Type B pancreatic cell (in vitro differentiated cells): ENCODE measurements at regions not wholly inside any gene's neighbourhood (a gene's known extent, or its start where the extent isn't known, plus 50 kb on each side); places are given as distances from the start of the nearest gene placed in this dataset.
"Not testable (repeated sequence)": the region's sequence is repeated elsewhere in the genome, so short reads cannot be mapped to it uniquely, and the experiment has no call there.

Experiments used
- DNase-seq: peaks from one replicate; pipeline ENCODE4 v3.0.0; 2021; ENCODE audit warnings: mixed read lengths; ENCODE audit not compliant: unreplicated experiment; ENCODE audit errors: extremely low spot score
- H3K27ac Mint-ChIP-seq: 2 replicates; pipeline ENCODE4 v1.8.0; 2021; ENCODE audit warnings: mild to moderate bottlenecking, mixed read lengths
- H3K27me3 Mint-ChIP-seq: 2 replicates; pipeline ENCODE4 v1.8.0; 2021; ENCODE audit warnings: mixed read lengths
- H3K36me3 Mint-ChIP-seq: 2 replicates; pipeline ENCODE4 v1.8.0; 2021; ENCODE audit warnings: mixed read lengths
- H3K4me1 Mint-ChIP-seq: one replicate; pipeline ENCODE4 v1.8.0; 2021; ENCODE audit warnings: mixed read lengths; ENCODE audit not compliant: unreplicated experiment
- H3K4me3 Mint-ChIP-seq: 2 replicates; pipeline ENCODE4 v1.8.0; 2021; ENCODE audit warnings: mild to moderate bottlenecking, mixed read lengths
- H3K9me3 Mint-ChIP-seq: 2 replicates; pipeline ENCODE4 v1.8.0; 2021; ENCODE audit warnings: mixed read lengths
- TF ChIP-seq, protein P1 (sequence below): fragments of 200-600 bp; sonication (generic); conservative IDR thresholded peaks from 2 replicates; pipeline ENCODE4 v1.5.0; 2021; ENCODE audit warnings: antibody characterized with exemption, mild to moderate bottlenecking

DNA sequence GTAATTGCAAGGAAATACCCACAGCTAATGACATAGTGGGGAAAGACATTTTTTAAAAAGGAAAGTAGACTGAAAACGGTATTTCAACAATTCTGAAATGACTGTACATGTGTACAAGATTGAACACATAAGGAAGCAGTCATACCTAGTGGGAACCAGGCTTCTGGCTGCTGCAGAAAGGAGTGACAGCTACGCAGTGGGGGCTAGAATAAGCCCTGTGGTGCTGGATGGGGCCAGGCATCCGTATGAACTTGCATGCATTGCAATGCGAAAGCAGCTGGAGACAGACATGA is 54.9 kb upstream of the GPR31 start:
- no peak overlapping the region for H3K4me3 Mint-ChIP-seq
- no peak overlapping the region for H3K27ac Mint-ChIP-seq
- H3K36me3 Mint-ChIP-seq: no peaks in the 10 kb centered on the region
- TF ChIP-seq, protein P1, sequence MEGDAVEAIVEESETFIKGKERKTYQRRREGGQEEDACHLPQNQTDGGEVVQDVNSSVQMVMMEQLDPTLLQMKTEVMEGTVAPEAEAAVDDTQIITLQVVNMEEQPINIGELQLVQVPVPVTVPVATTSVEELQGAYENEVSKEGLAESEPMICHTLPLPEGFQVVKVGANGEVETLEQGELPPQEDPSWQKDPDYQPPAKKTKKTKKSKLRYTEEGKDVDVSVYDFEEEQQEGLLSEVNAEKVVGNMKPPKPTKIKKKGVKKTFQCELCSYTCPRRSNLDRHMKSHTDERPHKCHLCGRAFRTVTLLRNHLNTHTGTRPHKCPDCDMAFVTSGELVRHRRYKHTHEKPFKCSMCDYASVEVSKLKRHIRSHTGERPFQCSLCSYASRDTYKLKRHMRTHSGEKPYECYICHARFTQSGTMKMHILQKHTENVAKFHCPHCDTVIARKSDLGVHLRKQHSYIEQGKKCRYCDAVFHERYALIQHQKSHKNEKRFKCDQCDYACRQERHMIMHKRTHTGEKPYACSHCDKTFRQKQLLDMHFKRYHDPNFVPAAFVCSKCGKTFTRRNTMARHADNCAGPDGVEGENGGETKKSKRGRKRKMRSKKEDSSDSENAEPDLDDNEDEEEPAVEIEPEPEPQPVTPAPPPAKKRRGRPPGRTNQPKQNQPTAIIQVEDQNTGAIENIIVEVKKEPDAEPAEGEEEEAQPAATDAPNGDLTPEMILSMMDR: no peak
- DNase-seq: no peak
- H3K9me3 Mint-ChIP-seq: no peaks in the 10 kb centered on the region
- H3K4me1 Mint-ChIP-seq: peaks cover 6% of the 10 kb centered on the region
- H3K27me3 Mint-ChIP-seq: peaks cover 27% of the 10 kb centered on the region

DNA sequence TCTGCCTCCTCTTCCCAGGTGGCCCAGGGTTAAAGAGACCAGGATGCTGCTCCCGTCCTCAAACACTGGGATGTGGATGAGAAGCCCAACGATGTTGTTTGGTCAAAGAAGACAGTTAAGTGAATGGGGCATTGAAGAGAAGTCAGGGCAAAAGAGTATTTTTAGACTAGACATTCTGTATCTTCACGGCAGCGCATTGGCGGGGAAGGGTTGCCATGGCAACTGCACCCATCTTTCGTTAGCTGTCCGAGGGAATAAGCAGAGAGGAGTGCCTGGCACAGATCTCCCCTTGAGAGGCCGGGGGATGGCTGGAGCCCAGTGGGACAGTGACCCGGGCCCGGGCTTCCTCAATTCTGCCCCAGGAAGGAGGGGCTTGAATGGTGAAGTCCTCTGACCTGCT is 56.4 kb upstream of the GPR31 start:
- H3K9me3 Mint-ChIP-seq: no peaks in the 10 kb centered on the region
- H3K36me3 Mint-ChIP-seq: no peaks in the 10 kb centered on the region
- TF ChIP-seq, protein P1: no peak
- H3K27ac Mint-ChIP-seq: no peak overlapping the region
- no peak for DNase-seq
- no peak overlapping the region for H3K4me3 Mint-ChIP-seq
- H3K4me1 Mint-ChIP-seq: peaks cover 9% of the 10 kb centered on the region
- peaks cover 23% of the 10 kb centered on the region for H3K27me3 Mint-ChIP-seq

DNA sequence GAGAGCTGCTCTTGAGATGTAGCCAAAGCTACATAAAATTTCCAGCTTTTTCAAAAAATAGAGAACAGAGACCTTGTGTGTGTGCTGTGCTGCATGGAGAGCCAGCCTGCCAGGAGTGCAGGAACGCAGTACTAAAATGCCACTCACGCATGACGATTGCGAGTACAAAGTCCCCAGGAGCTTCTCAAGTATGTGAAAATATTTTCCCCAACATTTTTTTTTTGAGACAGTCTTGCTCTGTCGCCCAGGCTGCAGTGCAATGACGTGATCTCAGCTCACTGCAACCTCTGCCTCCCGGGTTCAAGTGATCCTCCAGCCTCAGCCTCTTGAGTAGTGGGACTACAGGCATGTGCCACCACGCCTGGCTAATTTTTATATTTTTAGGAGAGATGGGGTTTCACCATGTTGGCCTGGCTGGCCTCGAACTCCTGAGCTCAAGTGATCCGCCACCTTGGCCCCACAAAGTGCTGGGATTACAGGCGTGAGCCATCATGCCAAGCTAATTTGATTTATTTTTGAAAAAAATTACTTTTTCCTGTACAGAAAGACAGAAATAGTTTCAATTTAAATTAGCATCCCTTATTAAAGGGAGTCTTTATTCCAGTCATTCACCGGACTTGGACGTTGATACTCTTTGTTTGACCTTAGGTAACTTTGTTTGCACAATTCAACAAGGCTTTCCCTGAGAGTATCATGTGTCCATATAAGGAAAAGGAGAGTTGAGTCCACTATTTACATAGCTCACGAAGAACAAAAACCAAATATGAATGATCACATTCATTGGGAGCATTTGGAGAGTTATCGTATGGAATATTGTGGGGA is 57.9 kb upstream of the GPR31 start:
- not testable (repeated sequence) for H3K9me3 Mint-ChIP-seq, H3K36me3 Mint-ChIP-seq, DNase-seq, H3K27ac Mint-ChIP-seq, H3K4me3 Mint-ChIP-seq, H3K4me1 Mint-ChIP-seq
- peaks cover 20% of the 10 kb centered on the region for H3K27me3 Mint-ChIP-seq

DNA sequence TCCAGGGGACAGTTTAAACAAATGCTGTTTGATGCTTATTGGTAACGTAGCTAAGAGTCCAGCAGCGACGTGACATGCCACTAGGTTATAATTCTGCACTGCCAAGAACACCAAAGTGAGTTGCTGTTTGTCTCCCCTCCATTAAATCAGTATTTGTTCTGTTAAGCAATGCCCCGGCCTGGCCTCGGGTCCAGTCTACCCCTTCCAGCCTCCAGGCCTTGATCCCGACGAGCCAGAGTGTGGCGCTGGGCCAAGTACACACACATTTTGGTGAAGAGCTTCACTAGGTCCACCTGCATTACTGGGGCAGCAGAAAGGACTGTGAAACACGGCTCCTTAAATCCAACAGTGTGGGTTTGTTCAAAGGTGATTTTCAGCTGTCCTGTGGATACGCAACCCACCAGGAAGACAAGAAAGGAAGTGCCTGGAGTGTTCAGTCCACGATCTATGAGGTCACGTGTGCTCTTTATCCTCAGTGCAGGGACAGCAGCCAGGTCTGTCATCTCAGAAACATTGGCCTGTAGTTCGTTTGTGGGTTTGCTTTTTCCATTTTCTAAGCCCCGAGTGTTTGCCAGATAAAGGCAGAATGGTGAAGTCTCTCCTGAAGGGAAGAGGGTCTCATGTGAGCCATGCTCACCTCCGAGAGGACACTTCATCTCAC is 58.7 kb upstream of the GPR31 start:
- not testable (repeated sequence) for H3K27ac Mint-ChIP-seq, DNase-seq, H3K4me3 Mint-ChIP-seq, H3K36me3 Mint-ChIP-seq, H3K4me1 Mint-ChIP-seq, H3K9me3 Mint-ChIP-seq
- peaks cover 20% of the 10 kb centered on the region for H3K27me3 Mint-ChIP-seq

DNA sequence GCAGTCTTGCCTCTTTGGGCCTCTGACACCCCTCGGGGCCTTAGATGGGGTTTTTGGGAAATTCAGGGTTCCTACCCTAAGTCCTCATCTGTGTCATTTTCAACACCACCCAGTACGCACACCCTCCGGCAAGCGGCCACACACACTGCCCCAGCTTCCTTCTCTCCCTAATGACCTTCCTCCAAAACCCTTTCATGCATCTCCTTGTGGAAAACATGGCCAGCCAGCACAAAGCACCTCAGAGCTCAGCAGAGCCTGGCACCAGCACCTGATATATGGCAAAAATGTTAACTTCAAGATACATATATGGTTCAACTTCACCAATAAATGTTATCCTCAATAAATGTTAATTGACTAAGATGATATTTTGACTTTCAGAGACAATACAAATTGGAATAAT is 59.3 kb upstream of the GPR31 start:
- H3K27me3 Mint-ChIP-seq: peaks cover 20% of the 10 kb centered on the region
- not testable (repeated sequence) for H3K36me3 Mint-ChIP-seq, H3K4me3 Mint-ChIP-seq, H3K27ac Mint-ChIP-seq, DNase-seq, H3K9me3 Mint-ChIP-seq, H3K4me1 Mint-ChIP-seq

DNA sequence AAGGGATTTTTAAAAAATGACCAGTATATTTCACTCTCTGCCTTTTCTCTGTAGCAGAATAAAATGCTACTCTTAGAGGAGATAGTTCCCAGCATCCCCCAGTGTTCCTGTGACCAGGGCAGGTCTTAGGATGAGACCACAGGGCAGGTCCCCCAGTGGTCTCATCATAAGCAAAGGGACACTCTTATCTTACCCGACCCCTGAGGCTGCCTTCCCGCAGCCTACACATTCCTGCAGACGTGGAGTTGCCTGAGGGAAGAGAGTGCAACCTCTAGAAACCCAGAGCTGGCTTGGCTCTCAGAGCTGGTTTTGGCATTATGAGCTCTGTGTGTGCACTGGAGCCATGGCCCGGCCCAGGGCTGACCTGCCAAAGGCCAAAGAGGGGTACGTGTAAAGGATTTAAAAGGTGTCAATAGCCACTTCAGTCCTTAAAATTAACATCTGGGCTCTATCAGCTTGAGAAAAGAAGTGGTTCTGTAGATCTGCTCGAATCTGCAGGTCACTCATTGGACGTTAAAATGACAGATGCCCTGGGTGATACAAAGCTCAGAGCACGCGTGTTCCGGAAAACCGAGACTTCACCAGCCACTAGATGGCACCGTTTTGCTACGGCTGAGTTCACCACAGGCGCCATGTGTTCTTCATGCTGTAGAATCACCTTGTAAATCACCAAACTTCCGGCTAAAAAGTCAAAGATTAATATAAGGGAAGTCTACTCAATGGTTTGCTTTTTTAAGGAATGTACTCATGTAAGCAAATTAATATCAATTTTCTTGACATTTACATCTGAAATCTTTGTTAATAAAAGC is 60.4 kb upstream of the GPR31 start:
- not testable (repeated sequence) for H3K36me3 Mint-ChIP-seq, H3K4me1 Mint-ChIP-seq

DNA sequence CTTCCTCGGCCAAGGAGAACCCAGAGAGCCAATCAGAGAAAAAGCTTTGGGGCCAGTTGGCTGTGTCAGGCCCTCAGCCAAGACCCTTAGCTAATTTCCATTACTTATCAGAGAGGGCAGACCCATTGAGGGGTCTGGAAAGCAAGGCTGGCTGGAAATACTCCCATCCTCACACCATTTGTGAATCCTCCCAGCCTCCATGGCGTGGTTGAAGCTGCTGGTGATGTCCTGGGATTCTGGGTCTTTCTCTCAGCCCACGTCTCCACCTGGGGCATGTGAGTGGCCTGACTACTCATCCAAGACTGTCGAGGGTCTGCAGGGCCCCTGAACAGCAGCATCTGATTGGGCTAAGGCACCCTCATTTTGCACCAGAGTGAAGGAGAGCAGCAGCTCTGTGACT is 61.3 kb upstream of the GPR31 start:
- H3K9me3 Mint-ChIP-seq, H3K4me1 Mint-ChIP-seq, H3K36me3 Mint-ChIP-seq, H3K27ac Mint-ChIP-seq, H3K4me3 Mint-ChIP-seq, DNase-seq: not testable (repeated sequence)
- peaks cover 18% of the 10 kb centered on the region for H3K27me3 Mint-ChIP-seq

More for the DNA sequence above, 60.4 kb upstream of the GPR31 start:
- H3K4me3 Mint-ChIP-seq, DNase-seq, H3K9me3 Mint-ChIP-seq: not testable (repeated sequence)
- TF ChIP-seq, protein P1: peak; percentile 50
- Mint-ChIP-seq H3K27me3 (peaks cover 17% of the 10 kb centered on the region), H3K27ac (peak overlapping the region; percentile 53)
